ENCODE measurements at regions not wholly inside any gene's neighbourhood (a gene's known extent, or its start where the extent isn't known, plus 50 kb on each side); places are given as distances from the start of the nearest gene placed in this dataset.

DNA sequence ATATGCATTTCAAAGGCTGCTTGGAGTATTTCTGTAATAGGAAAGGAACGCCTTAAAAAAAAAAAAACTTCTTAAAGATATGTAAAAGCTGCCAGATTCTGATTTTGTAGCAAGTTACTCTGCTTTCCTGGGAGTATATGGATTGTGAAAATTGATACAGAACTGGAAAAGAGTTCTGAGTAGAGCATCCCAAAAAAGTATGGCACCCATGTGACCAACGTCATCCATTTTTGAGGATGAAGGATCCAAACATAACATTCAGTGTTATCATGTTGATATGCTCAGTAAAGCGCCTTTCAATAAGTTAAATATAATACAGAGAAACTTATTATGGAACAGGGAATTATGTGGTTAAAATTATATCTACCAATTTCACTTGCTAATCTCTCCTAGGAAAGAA is 978.4 kb upstream of the POU3F3 start:
- Histone ChIP-seq H3K27ac (no peak overlapping the region), H3K36me3 (no peaks in the 10 kb centered on the region), H3K4me1 (no peaks in the 10 kb centered on the region), H3K27me3 (no peaks in the 10 kb centered on the region), H3K9me3 (peaks cover 0 to 7% (median 0%) of the 10 kb centered on the region in 11 donors), H3K4me3 (no peak overlapping the region)
- DNase-seq (no peak), ATAC-seq (no peak)
- intact Hi-C loops (cut with DNase I) = no loop called here
- TF ChIP-seq, protein P1, sequence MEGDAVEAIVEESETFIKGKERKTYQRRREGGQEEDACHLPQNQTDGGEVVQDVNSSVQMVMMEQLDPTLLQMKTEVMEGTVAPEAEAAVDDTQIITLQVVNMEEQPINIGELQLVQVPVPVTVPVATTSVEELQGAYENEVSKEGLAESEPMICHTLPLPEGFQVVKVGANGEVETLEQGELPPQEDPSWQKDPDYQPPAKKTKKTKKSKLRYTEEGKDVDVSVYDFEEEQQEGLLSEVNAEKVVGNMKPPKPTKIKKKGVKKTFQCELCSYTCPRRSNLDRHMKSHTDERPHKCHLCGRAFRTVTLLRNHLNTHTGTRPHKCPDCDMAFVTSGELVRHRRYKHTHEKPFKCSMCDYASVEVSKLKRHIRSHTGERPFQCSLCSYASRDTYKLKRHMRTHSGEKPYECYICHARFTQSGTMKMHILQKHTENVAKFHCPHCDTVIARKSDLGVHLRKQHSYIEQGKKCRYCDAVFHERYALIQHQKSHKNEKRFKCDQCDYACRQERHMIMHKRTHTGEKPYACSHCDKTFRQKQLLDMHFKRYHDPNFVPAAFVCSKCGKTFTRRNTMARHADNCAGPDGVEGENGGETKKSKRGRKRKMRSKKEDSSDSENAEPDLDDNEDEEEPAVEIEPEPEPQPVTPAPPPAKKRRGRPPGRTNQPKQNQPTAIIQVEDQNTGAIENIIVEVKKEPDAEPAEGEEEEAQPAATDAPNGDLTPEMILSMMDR (IDR thresholded peaks at IDR 0.05) = no peak
- WGBS, 2 donors = 68 to 70% methylated on average over 3 of the region's 3 CpGs

DNA sequence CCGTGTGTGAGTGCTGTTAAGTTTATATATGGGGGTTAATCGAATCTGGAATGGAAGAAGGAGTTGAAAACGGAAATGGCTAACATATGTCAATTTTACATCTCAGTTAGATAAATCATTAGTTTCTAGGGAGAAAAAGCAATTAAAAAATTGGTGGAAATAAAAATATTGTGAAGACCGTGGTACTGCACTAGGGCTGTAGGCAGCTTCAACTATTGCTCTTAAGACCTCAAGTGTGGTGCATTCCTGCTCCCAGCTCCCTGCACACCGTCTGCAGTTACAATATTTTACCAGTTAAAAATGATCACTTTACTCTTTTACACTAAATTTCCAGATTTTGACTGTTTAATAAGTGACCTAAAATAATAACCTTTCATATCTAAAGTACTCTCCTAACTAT is 977.3 kb upstream of the POU3F3 start:
- Histone ChIP-seq H3K27ac (no peak overlapping the region), H3K36me3 (no peaks in the 10 kb centered on the region), H3K9me3 (peaks cover 0 to 7% (median 0%) of the 10 kb centered on the region in 11 donors), H3K4me3 (no peak overlapping the region), H3K4me1 (no peaks in the 10 kb centered on the region), H3K27me3 (no peaks in the 10 kb centered on the region)
- TF ChIP-seq, protein P1 (IDR thresholded peaks at IDR 0.05) = no peak
- WGBS, 2 donors = 73 to 74% methylated on average over 5 of the region's 5 CpGs
- no peak for ATAC-seq
- intact Hi-C loops (cut with DNase I) = no loop called here
- DNase-seq = no peak

DNA sequence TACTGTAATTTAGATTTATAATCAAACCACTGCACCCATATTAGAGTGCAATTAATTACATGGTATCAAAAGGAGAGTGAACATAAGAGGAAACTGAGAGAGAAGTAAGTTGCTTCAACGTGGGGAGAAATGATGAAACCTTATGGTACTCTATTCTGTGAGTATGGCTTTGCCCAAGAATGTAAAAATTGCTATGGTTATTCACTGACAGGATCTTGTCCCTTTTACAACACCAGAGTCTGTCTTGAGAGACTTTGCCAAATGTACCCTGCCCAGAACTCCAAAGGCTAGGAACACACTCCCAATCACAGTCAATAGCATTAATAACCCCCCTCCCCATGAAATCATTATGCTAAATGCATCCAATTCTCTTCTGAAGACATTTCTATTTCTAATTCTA is 974.8 kb upstream of the POU3F3 start:
- ATAC-seq (no peak), DNase-seq (no peak)
- WGBS, 2 donors = 64 to 81% methylated on average over 1 of the region's 1 CpG
- H3K27ac ChIP-seq = no peak overlapping the region
- H3K36me3 ChIP-seq = no peaks in the 10 kb centered on the region
- H3K9me3 ChIP-seq = peaks cover 0 to 3% (median 0%) of the 10 kb centered on the region in 11 donors
- no peaks in the 10 kb centered on the region for H3K4me1 ChIP-seq
- no peaks in the 10 kb centered on the region for H3K27me3 ChIP-seq
- intact Hi-C loops (cut with DNase I) = no loop called here
- TF ChIP-seq, protein P1 (IDR thresholded peaks at IDR 0.05) = no peak
- H3K4me3 ChIP-seq = no peak overlapping the region

DNA sequence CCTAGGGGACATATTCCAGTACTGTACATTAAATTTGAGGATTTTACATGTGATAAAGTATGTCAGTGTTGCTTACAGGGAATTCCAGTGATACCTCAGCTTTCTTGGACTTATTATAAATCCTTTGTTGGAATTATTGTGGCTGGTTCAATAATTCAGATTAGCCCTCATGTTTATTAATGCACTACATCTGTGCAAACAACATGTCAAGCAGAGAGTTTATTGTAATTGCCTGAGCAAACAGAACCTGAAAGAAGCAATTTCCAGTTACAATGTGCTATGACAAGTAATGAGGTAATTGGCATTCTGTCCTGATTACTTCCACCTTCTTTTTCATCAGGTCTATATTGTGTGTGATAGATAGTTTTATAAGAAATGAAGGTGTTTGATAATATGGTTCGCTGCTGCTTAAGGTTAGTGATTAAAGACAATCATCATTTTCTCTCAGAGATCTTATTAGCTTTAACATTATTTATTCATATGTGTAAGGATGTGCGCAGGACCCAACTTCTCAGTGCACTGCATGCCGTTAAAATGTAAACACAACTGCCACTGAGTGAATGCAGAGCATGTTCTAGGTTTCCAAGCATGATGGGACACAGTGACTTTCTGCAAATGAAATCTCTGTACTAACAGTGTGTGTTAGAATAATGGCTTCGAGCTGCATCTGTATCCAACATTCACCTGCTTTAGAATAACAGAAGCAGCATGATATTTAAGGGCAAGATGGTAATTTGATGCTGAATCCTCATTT is 973.7 kb upstream of the POU3F3 start:
- intact Hi-C loops (cut with DNase I) = no loop called here
- Histone ChIP-seq H3K36me3 (no peaks in the 10 kb centered on the region), H3K27ac (no peak overlapping the region), H3K4me3 (no peak overlapping the region), H3K9me3 (peaks cover 0 to 3% (median 0%) of the 10 kb centered on the region in 11 donors), H3K27me3 (no peaks in the 10 kb centered on the region), H3K4me1 (no peaks in the 10 kb centered on the region)
- 73 to 81% methylated on average over 4 of the region's 4 CpGs for WGBS, 2 donors
- no peak for ATAC-seq
- DNase-seq = no peak
- TF ChIP-seq, protein P1 (IDR thresholded peaks at IDR 0.05) = no peak

Data from heart right ventricle (tissue), 16 donors.